Fibroblast of pulmonary artery (primary cell): ENCODE measurements at regions not wholly inside any gene's neighbourhood (a gene's known extent, or its start where the extent isn't known, plus 50 kb on each side); places are given as distances from the start of the nearest gene placed in this dataset.
"Not testable (repeated sequence)": the region's sequence is repeated elsewhere in the genome, so short reads cannot be mapped to it uniquely, and the experiment has no call there.

Experiments
- DNase-seq: peaks from one replicate; pipeline ENCODE4 v3.0.0-alpha.2; 2010; ENCODE audit warnings: low read depth
- H3K4me3 ChIP-seq: replicated peaks from 2 replicates; pipeline ENCODE4 v1.5.1; 2011; ENCODE audit warnings: low read depth, mild to moderate bottlenecking, control low read depth, low read length, moderate library complexity
- TF ChIP-seq, protein P1 (sequence below): IDR thresholded peaks from 2 replicates; pipeline ENCODE4 v1.5.1; 2011; ENCODE audit warnings: mild to moderate bottlenecking, control low read depth, low read length, inconsistent platforms; ENCODE audit errors: missing control alignments

DNA sequence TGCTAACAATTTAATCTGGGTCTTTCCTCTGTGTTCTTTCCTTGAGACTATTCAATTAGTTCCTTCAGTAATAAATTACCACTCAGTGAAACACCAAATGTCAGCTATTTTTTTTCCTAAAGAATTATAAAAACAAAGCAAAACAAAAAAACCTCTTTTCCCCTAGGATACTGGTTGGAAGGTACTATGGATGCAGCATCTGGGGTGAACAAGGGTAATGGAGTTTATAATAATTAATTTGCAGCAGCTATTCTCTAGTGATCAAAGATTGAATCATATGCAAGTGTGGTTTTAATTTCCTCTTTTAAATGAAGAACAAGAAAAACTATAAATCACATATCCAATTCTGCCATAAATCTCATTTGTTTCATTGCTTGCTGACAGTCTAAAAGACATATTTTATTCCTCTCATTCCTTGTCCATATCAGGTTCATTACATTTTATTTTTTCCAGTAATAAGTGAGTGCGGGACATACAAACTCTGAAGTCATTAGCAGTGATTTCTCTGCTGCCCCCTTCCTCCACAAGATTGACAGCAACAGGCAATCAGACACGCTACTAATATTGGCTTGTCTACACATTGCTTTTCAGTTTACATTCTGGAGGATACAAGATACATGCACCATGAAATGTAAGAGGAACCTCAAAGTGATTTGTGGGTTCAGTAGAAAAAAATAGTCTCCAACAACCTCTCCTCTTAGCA, 1093.4 kb upstream of the SLIT2 start:
- TF ChIP-seq, protein P1, sequence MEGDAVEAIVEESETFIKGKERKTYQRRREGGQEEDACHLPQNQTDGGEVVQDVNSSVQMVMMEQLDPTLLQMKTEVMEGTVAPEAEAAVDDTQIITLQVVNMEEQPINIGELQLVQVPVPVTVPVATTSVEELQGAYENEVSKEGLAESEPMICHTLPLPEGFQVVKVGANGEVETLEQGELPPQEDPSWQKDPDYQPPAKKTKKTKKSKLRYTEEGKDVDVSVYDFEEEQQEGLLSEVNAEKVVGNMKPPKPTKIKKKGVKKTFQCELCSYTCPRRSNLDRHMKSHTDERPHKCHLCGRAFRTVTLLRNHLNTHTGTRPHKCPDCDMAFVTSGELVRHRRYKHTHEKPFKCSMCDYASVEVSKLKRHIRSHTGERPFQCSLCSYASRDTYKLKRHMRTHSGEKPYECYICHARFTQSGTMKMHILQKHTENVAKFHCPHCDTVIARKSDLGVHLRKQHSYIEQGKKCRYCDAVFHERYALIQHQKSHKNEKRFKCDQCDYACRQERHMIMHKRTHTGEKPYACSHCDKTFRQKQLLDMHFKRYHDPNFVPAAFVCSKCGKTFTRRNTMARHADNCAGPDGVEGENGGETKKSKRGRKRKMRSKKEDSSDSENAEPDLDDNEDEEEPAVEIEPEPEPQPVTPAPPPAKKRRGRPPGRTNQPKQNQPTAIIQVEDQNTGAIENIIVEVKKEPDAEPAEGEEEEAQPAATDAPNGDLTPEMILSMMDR: no peak
- H3K4me3 ChIP-seq: no peak overlapping the region
- DNase-seq: no peak

DNA sequence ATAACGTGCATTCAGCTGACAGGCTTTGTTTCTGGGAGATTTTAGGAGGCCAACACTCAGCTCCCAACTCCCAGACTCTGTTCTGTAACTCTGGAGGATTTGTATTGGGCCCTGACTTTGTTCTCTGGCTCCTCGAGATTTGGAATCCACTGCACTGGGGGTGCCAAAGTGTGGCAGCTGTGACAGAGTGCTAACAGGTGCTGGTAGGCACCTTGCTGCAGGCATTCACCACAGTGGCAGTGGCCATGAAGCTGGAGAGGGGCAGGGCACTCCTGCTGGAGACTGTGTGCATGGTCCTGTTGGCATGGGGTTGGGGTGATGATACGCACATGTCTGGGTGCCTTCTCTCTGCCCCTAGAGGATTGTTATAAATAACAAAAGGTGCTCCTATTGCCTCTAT, 1094.9 kb upstream of the SLIT2 start:
- H3K4me3 ChIP-seq: no peak overlapping the region
- TF ChIP-seq, protein P1: no peak
- DNase-seq: no peak

DNA sequence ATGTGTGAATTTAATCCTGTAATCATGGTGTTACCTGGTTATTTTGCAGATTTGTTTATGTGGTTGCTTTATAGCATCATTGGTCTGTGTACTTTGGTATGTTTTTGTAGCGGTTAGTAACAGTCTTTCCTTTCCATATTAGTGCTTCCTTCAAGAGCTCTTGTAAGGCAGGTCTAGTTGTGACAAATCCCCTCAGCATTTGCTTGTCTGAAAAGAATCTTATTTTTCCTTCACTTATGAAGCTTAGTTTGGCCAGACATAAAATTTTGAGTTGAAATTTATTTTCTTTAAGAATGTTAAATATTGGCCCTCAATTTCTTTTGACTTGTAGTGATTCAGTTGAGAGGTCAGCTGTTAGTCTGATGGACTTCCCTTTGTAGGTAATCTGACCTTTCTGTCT, 1096.1 kb upstream of the SLIT2 start:
- H3K4me3 ChIP-seq: no peak overlapping the region
- DNase-seq: no peak
- TF ChIP-seq, protein P1: no peak

DNA sequence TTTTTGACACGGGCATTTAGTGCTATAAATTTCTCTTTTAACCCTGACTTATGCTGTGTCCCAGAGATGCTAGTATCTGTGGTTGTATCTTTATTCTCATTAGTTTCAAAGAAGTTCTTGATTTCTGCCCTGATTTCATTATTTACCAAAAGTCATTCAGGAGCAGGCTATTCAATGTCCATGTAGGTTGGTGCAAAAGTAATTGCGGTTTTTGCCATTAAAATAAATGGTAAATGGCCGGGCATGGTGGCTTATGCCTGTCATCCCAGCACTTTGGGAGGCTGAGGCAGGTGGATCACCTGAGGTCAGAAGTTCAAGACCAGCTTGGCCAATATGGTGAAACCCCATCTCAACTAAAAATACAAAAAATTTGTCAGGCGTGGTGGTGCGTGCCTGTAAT, 1097.4 kb upstream of the SLIT2 start:
- DNase-seq, H3K4me3 ChIP-seq: not testable (repeated sequence)

DNA sequence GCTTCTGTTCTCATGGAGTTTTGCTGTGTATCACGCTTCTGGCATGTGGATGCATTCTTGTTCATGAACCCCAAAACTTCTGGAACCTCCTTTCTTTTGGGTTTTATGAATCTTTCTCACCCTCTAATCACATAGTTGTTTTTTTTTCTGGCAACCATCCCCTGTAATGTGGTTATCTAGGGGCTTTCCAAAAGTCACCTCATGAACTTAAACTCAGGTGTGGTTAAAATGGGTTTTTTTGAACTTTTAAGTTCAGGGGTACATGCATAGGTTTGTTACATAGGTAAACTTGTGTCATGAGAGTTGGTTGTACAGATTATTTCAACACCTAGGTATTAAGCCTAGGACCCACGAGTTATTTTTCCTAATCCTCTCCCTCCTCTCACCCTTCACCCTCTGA, 1099.4 kb upstream of the SLIT2 start:
- DNase-seq: no peak
- no peak overlapping the region for H3K4me3 ChIP-seq
- TF ChIP-seq, protein P1: no peak

DNA sequence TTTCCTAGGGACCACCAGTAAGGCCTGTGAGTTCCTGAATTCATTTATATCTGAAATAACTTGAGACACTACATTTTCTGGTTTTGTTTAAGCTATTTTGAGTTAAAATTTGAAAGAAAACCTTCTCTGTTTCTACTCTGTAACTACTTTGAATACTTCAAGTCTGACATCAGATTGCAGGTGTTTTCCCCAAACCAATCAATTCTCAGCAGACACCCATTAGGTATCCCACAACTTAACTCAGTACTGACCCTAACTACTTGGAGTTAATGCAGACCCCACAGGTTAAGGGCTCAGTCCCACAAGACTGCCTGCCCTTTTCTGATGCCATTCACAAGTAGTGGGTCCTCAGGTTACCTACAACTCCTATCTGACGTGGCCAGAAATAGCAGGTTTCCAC, 1100.0 kb upstream of the SLIT2 start:
- DNase-seq: no peak
- TF ChIP-seq, protein P1: no peak
- H3K4me3 ChIP-seq: no peak overlapping the region

DNA sequence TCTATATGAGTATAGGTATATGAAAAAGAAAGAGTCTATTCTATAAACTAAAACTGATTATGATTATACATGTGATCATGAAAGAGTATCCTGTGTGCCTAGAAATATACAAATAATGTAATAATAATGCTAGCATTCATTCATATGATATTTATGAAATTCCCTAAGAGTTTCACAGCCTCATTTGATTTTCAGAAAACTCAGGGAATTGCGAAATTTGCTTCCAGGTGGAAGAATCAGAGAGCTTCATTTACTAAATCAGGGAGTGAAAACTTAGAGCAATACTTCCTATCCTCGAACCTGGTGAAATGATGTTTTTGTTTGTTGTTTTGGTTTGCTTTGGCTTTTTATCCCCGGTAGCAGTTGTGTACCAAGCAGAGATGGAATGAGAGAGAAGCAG, 1105.7 kb upstream of the SLIT2 start:
- DNase-seq: no peak
- H3K4me3 ChIP-seq: no peak overlapping the region
- TF ChIP-seq, protein P1: no peak
